ENCODE measurements at regions not wholly inside any gene's neighbourhood (a gene's known extent, or its start where the extent isn't known, plus 50 kb on each side); places are given as distances from the start of the nearest gene placed in this dataset.

DNA sequence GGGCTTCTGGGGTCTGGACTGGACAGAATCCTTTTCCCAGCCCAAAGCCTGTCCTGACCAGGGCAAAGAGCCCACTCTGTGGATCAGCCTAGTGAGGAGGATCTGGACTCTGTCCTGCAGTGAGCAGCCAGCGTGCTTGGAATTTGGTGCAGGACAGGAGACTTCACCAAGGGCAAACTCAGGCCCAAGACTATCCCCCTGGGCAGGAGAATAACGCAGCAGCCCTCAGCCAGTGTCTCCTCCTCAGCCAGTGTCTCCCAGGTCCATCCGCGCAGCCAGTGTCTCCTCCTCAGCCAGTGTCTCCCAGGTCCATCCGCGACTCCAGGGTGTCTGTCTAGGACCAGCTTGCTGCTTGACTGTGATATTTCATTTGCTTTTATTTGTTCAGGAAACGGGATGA is 1334.0 kb downstream of the TBC1D22A start:
- Histone ChIP-seq H3K9me3 (ENCODE audit: low read depth) (no peaks in the 10 kb centered on the region), H2AFZ (no peak overlapping the region), H3K4me3 (no peak overlapping the region), H3K27ac (no peak overlapping the region), H3K36me3 (ENCODE audit: low read depth) (no peaks in the 10 kb centered on the region), H3F3A (ENCODE audit: insufficient read depth) (no peaks in the 10 kb centered on the region), H4K20me1 (ENCODE audit: insufficient read depth) (no peaks in the 10 kb centered on the region), H3K27me3 (replicated peaks; ENCODE audit: insufficient read depth) (peaks cover 6% of the 10 kb centered on the region; the same call in 1 of the 2 replicates), H3K4me1 (ENCODE audit: insufficient read depth) (no peaks in the 10 kb centered on the region), H3K4me2 (ENCODE audit: unreplicated experiment) (no peak overlapping the region), H3K79me2 (ENCODE audit: insufficient read depth) (no peaks in the 10 kb centered on the region), H3K9ac (no peak overlapping the region), H3K9me2 (ENCODE audit: insufficient read depth) (no peaks in the 10 kb centered on the region)
- no peak for DNase-seq
- WGBS, 2 experiments (ENCODE audit: low coverage in 1 of 2, low lambda C conversion rate in 2 of 2, missing lambda C conversion rate in 2 of 2) = 45 to 52% methylated on average over 7 of the region's 7 CpGs
- in situ Hi-C loops (cut with MboI) = no loop called here
- TF ChIP-seq EZH2phosphoT487 (IDR thresholded peaks at IDR 0.05; ENCODE audit: insufficient read depth, low read depth) (no peak), EZH2 (IDR thresholded peaks at IDR 0.05; ENCODE audit: insufficient read depth, poor library complexity, severe bottlenecking) (no peak)

DNA sequence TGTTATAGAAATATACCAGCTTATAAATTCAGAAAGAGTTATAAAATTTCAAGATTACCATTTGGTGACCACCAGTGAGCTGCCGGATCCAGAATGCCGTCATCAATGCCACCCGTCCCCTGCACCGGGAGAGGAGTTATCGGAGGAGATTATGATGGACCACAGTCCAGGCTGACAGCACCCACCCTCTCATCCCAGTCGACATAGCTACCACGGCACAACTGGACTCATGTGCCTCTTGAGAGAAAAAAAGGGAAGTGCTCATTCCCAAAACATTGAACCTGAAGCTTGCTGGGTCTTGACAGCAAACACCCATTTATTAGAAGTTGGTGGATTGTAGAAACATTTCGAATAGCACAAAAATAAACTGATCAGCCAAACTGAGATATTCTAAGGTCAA is 1331.5 kb downstream of the TBC1D22A start:
- Histone ChIP-seq H3K4me3 (no peak overlapping the region), H3K4me2 (ENCODE audit: unreplicated experiment) (no peak overlapping the region), H3K36me3 (ENCODE audit: low read depth) (no peaks in the 10 kb centered on the region), H3K9me3 (ENCODE audit: low read depth) (no peaks in the 10 kb centered on the region), H2AFZ (no peak overlapping the region), H3K9ac (no peak overlapping the region), H3K27me3 (replicated peaks; ENCODE audit: insufficient read depth) (peaks cover 6% of the 10 kb centered on the region; the same call in 1 of the 2 replicates), H3K27ac (no peak overlapping the region), H4K20me1 (ENCODE audit: insufficient read depth) (no peaks in the 10 kb centered on the region), H3K79me2 (ENCODE audit: insufficient read depth) (no peaks in the 10 kb centered on the region), H3K4me1 (ENCODE audit: insufficient read depth) (peaks cover 4% of the 10 kb centered on the region; the same call in 1 of the 2 replicates), H3F3A (ENCODE audit: insufficient read depth) (no peaks in the 10 kb centered on the region), H3K9me2 (ENCODE audit: insufficient read depth) (no peaks in the 10 kb centered on the region)
- TF ChIP-seq EZH2phosphoT487 (IDR thresholded peaks at IDR 0.05; ENCODE audit: insufficient read depth, low read depth) (no peak), EZH2 (IDR thresholded peaks at IDR 0.05; ENCODE audit: insufficient read depth, poor library complexity, severe bottlenecking) (no peak)
- in situ Hi-C loops (cut with MboI) = no loop called here
- WGBS, 2 experiments (ENCODE audit: low coverage in 1 of 2, low lambda C conversion rate in 2 of 2, missing lambda C conversion rate in 2 of 2) = 16 to 22% methylated on average over 8 of the region's 8 CpGs
- no peak for DNase-seq

- no peaks in the 10 kb centered on the region for H3F3A ChIP-seq (ENCODE audit: insufficient read depth)
- H3K9ac ChIP-seq = no peak overlapping the region
- no peaks in the 10 kb centered on the region for H3K36me3 ChIP-seq (ENCODE audit: low read depth)
- no peaks in the 10 kb centered on the region for H4K20me1 ChIP-seq (ENCODE audit: insufficient read depth)
- no peaks in the 10 kb centered on the region for H3K9me3 ChIP-seq (ENCODE audit: low read depth)
- in situ Hi-C loops (cut with MboI) = no loop called here
- no peak for DNase-seq
- TF ChIP-seq EZH2phosphoT487 (IDR thresholded peaks at IDR 0.05; ENCODE audit: insufficient read depth, low read depth) (no peak), EZH2 (IDR thresholded peaks at IDR 0.05; ENCODE audit: insufficient read depth, poor library complexity, severe bottlenecking) (no peak)
- H3K4me1 ChIP-seq (ENCODE audit: insufficient read depth) = peaks cover 4% of the 10 kb centered on the region; the same call in 1 of the 2 replicates
- no peaks in the 10 kb centered on the region for H3K79me2 ChIP-seq (ENCODE audit: insufficient read depth)
- WGBS, 2 experiments (ENCODE audit: low coverage in 1 of 2, low lambda C conversion rate in 2 of 2, missing lambda C conversion rate in 2 of 2) = 1 to 3% methylated on average over 4 of the region's 4 CpGs
- H3K4me2 ChIP-seq (ENCODE audit: unreplicated experiment) = no peak overlapping the region
- peaks cover 6% of the 10 kb centered on the region; the same call in 1 of the 2 replicates for H3K27me3 ChIP-seq (replicated peaks; ENCODE audit: insufficient read depth)
- H2AFZ ChIP-seq = no peak overlapping the region
- H3K27ac ChIP-seq = no peak overlapping the region
- H3K9me2 ChIP-seq (ENCODE audit: insufficient read depth) = no peaks in the 10 kb centered on the region
- H3K4me3 ChIP-seq = no peak overlapping the region
Measured at GRCh38 chr22:48092866-48093265, 1330.4 kb downstream of the TBC1D22A start.

GRCh38 chr22:48091656-48092223 is 1329.3 kb downstream of the TBC1D22A start:
- no peaks in the 10 kb centered on the region for H3K79me2 ChIP-seq (ENCODE audit: insufficient read depth)
- in situ Hi-C loops (cut with MboI) = no loop called here
- H3K4me1 ChIP-seq (ENCODE audit: insufficient read depth) = peaks cover 4% of the 10 kb centered on the region; the same call in 1 of the 2 replicates
- no peak overlapping the region for H3K4me3 ChIP-seq
- 6 to 12% methylated on average over 10 of the region's 10 CpGs for WGBS, 2 experiments (ENCODE audit: low coverage in 1 of 2, low lambda C conversion rate in 2 of 2, missing lambda C conversion rate in 2 of 2)
- DNase-seq = no peak
- H3K9me2 ChIP-seq (ENCODE audit: insufficient read depth) = no peaks in the 10 kb centered on the region
- no peak overlapping the region for H3K9ac ChIP-seq
- no peaks in the 10 kb centered on the region for H3K9me3 ChIP-seq (ENCODE audit: low read depth)
- H3F3A ChIP-seq (ENCODE audit: insufficient read depth) = no peaks in the 10 kb centered on the region
- no peak overlapping the region for H3K4me2 ChIP-seq (ENCODE audit: unreplicated experiment)
- TF ChIP-seq EZH2phosphoT487 (IDR thresholded peaks at IDR 0.05; ENCODE audit: insufficient read depth, low read depth) = no peak
- TF ChIP-seq EZH2 (IDR thresholded peaks at IDR 0.05; ENCODE audit: insufficient read depth, poor library complexity, severe bottlenecking) = no peak
- no peaks in the 10 kb centered on the region for H4K20me1 ChIP-seq (ENCODE audit: insufficient read depth)
- H2AFZ ChIP-seq = no peak overlapping the region
- H3K27me3 ChIP-seq (replicated peaks; ENCODE audit: insufficient read depth) = peaks cover 6% of the 10 kb centered on the region; the same call in 1 of the 2 replicates
- no peak overlapping the region for H3K27ac ChIP-seq
- no peaks in the 10 kb centered on the region for H3K36me3 ChIP-seq (ENCODE audit: low read depth)
